ENCODE measurements at regions not wholly inside any gene's neighbourhood (a gene's known extent, or its start where the extent isn't known, plus 50 kb on each side); places are given as distances from the start of the nearest gene placed in this dataset.

GRCh38 chr2:150939087-150939486 lies 322.6 kb downstream of the RBM43 start:
- TF ChIP-seq REST (IDR thresholded peaks at IDR 0.05; ENCODE audit: insufficient read depth in 1 of 2, low read depth in 2 of 2, low read length in 2 of 2) (no peak), SIN3A (IDR thresholded peaks at IDR 0.05; ENCODE audit: borderline replicate concordance, insufficient read depth, low read length) (no peak), POLR2AphosphoS5 (IDR thresholded peaks at IDR 0.05; ENCODE audit: low read depth, low read length) (no peak)

Data from PFSK-1 (cell line).